ENCODE measurements at regions not wholly inside any gene's neighbourhood (a gene's known extent, or its start where the extent isn't known, plus 50 kb on each side); places are given as distances from the start of the nearest gene placed in this dataset.

DNA sequence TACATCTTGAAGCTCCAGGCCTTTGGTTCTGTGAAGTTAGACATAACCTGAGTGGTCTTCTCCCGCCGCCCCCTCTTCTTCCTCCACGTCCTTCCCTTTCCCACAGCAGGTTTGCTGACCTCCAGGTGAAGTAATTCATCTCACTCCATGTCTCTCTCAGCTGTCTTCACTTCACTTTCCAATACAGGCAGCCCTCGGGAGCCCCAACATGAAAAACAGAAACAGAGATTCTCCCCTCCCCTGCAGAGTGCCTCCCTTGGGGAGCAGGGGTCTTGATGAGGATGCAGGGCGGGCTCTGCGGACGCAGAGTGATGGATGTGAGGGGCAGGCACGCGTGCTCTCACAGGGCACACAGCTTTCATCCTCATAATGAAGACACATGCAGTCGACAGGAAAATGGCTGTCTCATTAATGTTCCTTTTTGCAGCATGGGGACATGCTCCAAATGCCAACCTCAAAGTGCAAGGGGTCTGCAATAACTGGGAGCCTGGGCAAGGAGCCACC lies 95.6 kb downstream of the GPAM start:
- H3K36me3 ChIP-seq (ENCODE audit: insufficient read depth) = no peaks in the 10 kb centered on the region
- H3K4me1 ChIP-seq (ENCODE audit: low read depth, poor library complexity, severe bottlenecking) = no peaks in the 10 kb centered on the region
- H3K4me2 ChIP-seq = no peak overlapping the region
- H3K27me3 ChIP-seq (ENCODE audit: insufficient read depth, low read depth) = no peaks in the 10 kb centered on the region
- no peaks in the 10 kb centered on the region for H4K20me1 ChIP-seq (ENCODE audit: insufficient read depth)
- H3K79me2 ChIP-seq (ENCODE audit: insufficient read depth, low read depth) = no peaks in the 10 kb centered on the region
- no peak overlapping the region for H3K9ac ChIP-seq
- H3K27ac ChIP-seq = no peak overlapping the region
- H3K4me3 ChIP-seq (IDR thresholded peaks at IDR 0.05; ENCODE audit: insufficient read depth, low read depth, low read length) = no peak overlapping the region
- TF ChIP-seq, protein P1, sequence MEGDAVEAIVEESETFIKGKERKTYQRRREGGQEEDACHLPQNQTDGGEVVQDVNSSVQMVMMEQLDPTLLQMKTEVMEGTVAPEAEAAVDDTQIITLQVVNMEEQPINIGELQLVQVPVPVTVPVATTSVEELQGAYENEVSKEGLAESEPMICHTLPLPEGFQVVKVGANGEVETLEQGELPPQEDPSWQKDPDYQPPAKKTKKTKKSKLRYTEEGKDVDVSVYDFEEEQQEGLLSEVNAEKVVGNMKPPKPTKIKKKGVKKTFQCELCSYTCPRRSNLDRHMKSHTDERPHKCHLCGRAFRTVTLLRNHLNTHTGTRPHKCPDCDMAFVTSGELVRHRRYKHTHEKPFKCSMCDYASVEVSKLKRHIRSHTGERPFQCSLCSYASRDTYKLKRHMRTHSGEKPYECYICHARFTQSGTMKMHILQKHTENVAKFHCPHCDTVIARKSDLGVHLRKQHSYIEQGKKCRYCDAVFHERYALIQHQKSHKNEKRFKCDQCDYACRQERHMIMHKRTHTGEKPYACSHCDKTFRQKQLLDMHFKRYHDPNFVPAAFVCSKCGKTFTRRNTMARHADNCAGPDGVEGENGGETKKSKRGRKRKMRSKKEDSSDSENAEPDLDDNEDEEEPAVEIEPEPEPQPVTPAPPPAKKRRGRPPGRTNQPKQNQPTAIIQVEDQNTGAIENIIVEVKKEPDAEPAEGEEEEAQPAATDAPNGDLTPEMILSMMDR (conservative IDR thresholded peaks at IDR 0.05; ENCODE audit: low read depth, low read length) = no peak
- H2AFZ ChIP-seq (ENCODE audit: low read depth) = no peak overlapping the region

GRCh38 chr10:112091703-112092102 lies 91.9 kb downstream of the GPAM start:
- Histone ChIP-seq H2AFZ (ENCODE audit: low read depth) (no peak overlapping the region), H4K20me1 (ENCODE audit: insufficient read depth) (no peaks in the 10 kb centered on the region), H3K36me3 (ENCODE audit: insufficient read depth) (no peaks in the 10 kb centered on the region), H3K27ac (no peak overlapping the region), H3K4me1 (ENCODE audit: low read depth, poor library complexity, severe bottlenecking) (no peaks in the 10 kb centered on the region), H3K4me3 (IDR thresholded peaks at IDR 0.05; ENCODE audit: insufficient read depth, low read depth, low read length) (no peak overlapping the region), H3K79me2 (ENCODE audit: insufficient read depth, low read depth) (no peaks in the 10 kb centered on the region), H3K27me3 (ENCODE audit: insufficient read depth, low read depth) (no peaks in the 10 kb centered on the region), H3K4me2 (no peak overlapping the region), H3K9ac (no peak overlapping the region)
- TF ChIP-seq, protein P1 (conservative IDR thresholded peaks at IDR 0.05; ENCODE audit: low read depth, low read length) = no peak

DNA sequence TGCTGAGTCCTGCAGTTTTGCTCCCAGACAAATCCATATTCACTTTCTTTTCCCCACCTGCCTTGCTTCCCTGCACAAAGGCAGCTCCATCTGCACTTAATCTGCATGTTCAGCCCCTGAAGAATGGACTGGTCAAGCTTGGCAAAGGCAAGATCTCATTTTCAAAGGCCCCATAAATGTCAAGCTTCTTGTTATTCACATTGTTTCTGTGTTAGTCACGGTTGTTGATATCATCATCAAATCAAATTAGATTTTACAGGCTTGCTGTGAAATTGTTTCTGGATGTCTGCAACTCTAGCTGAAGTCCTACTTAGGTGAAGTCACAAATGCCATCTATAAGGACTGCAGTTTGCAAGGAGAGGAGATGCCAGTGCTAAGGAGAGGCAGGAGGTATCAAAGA lies 91.0 kb downstream of the GPAM start:
- no peak overlapping the region for H3K9ac ChIP-seq
- H4K20me1 ChIP-seq (ENCODE audit: insufficient read depth) = no peaks in the 10 kb centered on the region
- H3K79me2 ChIP-seq (ENCODE audit: insufficient read depth, low read depth) = no peaks in the 10 kb centered on the region
- no peaks in the 10 kb centered on the region for H3K4me1 ChIP-seq (ENCODE audit: low read depth, poor library complexity, severe bottlenecking)
- H3K27me3 ChIP-seq (ENCODE audit: insufficient read depth, low read depth) = no peaks in the 10 kb centered on the region
- no peak overlapping the region for H3K4me3 ChIP-seq (IDR thresholded peaks at IDR 0.05; ENCODE audit: insufficient read depth, low read depth, low read length)
- H3K27ac ChIP-seq = no peak overlapping the region
- no peak overlapping the region for H2AFZ ChIP-seq (ENCODE audit: low read depth)
- TF ChIP-seq, protein P1 (conservative IDR thresholded peaks at IDR 0.05; ENCODE audit: low read depth, low read length) = no peak
- H3K36me3 ChIP-seq (ENCODE audit: insufficient read depth) = no peaks in the 10 kb centered on the region
- no peak overlapping the region for H3K4me2 ChIP-seq

- Histone ChIP-seq H2AFZ (ENCODE audit: low read depth) (no peak overlapping the region), H3K79me2 (ENCODE audit: insufficient read depth, low read depth) (no peaks in the 10 kb centered on the region), H4K20me1 (ENCODE audit: insufficient read depth) (no peaks in the 10 kb centered on the region), H3K36me3 (ENCODE audit: insufficient read depth) (no peaks in the 10 kb centered on the region), H3K4me3 (IDR thresholded peaks at IDR 0.05; ENCODE audit: insufficient read depth, low read depth, low read length) (no peak overlapping the region), H3K27ac (no peak overlapping the region), H3K27me3 (ENCODE audit: insufficient read depth, low read depth) (no peaks in the 10 kb centered on the region), H3K4me1 (ENCODE audit: low read depth, poor library complexity, severe bottlenecking) (no peaks in the 10 kb centered on the region), H3K4me2 (no peak overlapping the region), H3K9ac (no peak overlapping the region)
- TF ChIP-seq, protein P1 (conservative IDR thresholded peaks at IDR 0.05; ENCODE audit: low read depth, low read length) = no peak
These were observed 88.6 kb downstream of the GPAM start for GRCh38 chr10:112094984-112095383.

Measured in KMS-11 (cell line).